ENCODE measurements at regions not wholly inside any gene's neighbourhood (a gene's known extent, or its start where the extent isn't known, plus 50 kb on each side); places are given as distances from the start of the nearest gene placed in this dataset.
"Not testable (repeated sequence)": the region's sequence is repeated elsewhere in the genome, so short reads cannot be mapped to it uniquely, and the experiment has no call there.

DNA sequence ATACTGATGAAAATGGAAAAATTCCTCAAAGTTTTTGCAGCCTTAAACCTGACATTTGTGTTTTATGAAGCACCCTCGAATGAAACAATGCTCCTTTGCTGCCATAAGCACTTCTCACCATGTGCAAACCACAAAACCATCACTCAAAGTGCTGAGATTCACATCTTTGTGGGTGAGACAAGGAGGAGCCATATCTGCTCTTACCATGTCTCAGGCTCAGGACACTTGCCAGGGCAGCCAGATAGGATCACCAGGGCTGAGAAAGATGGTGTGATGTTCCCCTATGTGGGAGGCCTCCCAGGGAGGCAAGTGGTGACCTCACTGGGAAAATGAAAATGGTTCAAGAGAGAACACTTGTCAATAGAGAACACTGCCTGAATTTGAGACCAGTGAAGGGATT lies 120.4 kb downstream of the CCDC34 start:
- no peak for DNase-seq (ENCODE audit: low read depth, low spot score)

DNA sequence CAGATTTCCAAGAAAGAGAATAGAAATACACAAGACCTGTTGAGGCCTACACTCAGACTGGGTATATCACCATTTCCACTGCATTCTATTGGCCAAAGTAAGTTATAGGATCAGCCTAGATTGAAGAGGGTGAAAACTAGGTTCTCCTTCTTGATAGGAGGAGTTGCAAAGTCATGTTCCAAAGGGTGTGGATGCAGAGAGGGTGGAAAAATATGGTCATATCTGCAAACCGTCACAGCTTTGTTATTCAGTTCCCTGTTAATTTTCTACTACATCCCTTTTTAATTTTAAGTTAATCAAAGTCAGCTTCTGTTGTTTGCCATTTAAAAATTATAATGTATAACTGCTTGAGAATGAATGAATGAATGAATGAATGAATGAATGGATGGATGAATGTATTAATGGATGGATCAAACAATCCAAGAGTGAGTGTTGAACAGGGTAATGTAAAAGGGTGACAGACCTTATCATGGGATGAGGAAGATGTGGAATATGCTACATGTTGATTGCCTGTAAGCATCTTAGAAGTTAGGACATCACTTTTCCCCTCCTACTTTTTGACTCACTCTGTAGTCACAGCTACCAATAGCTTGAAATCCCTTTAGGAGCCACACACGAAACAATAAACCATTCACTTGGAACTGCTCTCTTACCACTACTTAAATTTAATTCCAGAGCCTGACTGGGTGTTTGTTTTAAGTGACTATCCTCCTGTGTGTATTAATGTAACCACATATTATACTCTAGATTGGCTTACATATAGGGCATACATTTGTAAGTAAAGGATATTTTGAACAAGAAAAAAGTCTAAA lies 121.5 kb downstream of the CCDC34 start:
- DNase-seq (ENCODE audit: low read depth, low spot score): no peak

DNA sequence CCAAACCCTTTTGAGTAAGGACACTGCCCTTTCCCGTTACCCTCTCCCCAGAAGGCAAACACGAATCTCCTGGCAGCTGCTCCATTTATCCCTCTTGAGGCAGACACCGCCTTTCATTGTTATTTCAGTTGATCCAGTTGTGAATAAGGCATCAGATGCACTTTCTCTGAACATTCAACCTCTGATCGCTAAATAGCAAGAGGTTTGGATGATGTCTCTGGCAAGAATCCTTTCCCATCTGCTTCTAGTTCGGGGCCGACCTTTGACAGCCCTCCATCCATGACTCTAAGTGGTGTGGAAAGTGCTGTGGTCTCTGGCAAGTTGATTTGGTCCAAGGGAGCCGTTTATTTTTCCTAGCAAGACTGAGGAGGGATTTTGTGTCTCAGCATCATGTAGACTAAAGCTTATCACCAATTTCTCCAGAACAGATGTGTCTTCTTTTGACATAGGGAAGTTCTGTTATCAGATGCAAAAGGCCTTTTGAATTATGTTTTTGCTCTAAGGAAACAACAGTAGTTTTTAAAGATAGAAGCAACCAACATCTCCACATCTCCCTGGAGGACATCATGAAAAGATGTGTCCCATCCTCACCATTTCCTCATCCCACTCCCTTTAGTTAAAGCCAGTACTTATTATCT lies 123.6 kb downstream of the CCDC34 start:
- DNase-seq (ENCODE audit: low read depth, low spot score): no peak

DNA sequence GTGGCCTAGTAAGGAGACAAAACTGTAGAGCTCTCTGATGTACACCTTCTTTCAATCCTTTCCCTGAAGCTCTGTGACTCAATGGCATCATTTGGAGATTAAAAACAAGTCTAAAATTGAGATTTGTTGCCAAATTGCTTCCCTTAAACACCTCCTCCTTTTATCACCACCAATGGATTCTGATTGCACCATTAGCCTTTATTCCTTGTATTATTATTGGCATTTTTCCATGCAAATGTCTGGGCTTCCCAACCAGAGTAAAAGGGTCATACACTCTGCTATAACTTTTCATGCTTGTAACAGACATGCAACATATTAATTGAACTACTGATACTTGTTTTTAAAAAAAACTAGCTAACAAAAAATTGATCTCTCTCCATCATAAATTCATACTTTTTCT lies 124.2 kb downstream of the CCDC34 start:
- DNase-seq (ENCODE audit: low read depth, low spot score): no peak

DNA sequence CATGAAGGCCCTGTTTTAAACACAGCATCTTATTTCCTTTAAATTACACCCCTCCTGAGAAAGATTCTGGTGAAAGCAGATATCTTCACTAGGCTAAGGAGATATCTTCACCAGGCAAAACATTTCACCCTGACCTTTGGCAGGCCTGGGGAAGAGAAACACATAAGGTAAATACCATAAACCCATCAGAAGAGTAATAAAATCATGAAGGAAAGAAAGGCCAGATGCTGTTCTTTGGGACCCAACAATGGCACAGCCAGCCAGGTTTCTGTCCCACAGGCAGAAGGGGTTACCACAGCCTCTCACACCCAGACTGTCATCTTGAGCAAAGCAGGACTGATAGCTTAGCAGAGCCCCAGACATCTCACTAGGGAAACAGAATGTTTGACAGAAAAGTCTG lies 125.4 kb downstream of the CCDC34 start:
- DNase-seq (ENCODE audit: low read depth, low spot score): no peak

DNA sequence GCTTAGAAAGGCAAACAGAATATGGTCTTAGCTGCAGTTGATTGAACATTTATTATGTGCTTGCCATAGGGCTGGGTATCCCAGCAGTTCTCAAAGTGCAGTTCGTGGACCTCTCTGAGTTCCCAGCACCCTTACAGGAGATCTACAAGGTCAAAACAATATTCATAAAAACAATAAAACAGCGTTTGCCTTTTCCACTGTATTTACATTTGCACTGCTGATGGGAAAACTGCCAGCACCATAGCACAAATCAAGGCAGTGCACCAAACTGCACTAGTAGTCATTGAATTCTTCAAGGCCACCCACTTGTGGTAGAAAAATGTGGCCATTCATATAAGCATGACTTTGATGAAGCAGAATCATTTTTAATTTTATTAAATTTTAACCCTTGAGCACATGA lies 128.1 kb downstream of the CCDC34 start:
- no peak for DNase-seq (ENCODE audit: low read depth, low spot score)

DNA sequence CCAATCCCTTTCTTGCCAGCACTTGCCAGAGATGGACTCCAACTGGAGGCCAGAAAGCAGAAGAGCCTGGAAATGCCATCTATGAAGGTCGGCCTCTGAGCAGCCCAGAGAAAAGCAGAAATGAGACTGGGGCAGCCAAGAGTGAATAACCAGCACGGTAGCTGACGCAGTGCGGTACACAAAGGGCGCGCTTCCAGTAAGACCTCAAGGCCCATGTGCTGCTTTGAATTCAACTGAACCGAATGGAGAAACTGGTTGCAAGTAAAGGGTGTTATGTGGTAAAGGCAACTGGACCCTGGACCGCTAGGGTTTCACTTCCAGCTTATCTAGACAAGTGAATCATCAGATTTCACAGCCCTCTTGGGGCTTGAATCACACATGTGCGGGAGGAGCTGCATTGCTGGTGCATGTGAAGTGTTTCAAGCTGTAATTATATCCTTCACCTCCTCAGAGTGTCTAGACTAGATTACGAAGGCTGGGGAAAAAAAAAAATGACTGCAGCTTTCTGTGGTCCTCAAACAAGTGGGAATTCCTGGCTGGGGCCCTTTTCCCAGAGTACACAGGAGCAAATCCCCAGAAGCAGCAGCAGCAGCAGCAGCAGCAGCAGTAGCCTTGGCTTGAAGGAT lies 128.9 kb downstream of the CCDC34 start:
- no peak for DNase-seq (ENCODE audit: low read depth, low spot score)

DNA sequence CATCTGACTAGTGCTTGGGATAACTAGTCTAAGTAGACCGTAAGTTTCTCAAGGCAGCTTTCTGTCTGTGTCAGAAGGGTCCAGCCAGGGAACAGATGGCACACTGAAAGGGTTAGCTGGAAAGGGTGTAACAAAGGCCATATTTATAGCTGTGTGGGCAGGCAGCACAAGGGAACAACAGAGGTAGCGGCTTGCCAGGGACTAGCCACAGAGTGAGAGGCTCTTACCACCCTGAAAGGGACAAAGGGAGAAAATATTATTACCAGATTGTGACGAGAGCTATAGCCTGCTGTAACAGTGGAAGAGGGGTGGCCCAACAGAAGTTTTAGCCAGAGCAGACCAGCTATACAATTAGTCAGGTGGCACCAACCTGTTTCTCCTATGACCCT lies 129.4 kb downstream of the CCDC34 start:
- no peak for DNase-seq (ENCODE audit: low read depth, low spot score)

DNA sequence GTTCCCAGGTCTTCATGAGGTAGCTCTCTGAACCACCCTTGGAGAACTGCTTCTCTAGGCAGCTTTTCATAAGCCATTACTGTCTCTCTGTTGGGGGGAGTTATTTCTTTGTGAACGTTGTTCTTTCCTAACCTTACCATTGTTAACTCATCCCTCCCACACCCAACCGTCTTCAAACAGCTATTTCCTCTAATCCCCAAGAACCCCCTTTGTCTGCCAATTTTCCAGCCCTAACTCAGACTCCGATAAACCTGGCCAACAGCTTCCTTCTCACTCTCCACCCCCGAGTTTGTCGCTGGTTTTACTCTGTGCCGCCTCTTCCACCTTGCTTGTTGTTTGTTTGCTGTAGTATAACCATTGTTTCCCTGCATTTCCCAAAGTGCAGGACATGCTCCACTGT lies 131.5 kb downstream of the CCDC34 start:
- DNase-seq (ENCODE audit: low read depth, low spot score): no peak

DNA sequence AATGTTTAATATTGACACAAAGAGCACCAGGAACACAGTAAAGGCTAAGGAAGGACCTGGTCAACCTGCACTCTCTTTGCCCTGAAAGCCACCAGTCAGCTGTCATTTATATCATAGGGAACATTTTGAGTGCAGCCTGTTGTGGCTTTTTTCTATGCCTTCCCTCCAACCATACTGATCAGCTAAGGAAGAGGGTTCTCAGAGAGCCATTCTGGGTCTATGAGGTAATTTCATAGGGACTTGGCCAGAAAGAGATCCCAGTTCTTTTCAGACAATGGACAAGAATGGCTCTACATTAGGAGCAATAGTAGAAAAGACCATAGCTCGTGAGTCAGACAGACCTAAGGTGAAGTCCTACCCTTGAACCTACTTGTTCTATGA lies 132.8 kb downstream of the CCDC34 start:
- no peak for DNase-seq (ENCODE audit: low read depth, low spot score)

DNA sequence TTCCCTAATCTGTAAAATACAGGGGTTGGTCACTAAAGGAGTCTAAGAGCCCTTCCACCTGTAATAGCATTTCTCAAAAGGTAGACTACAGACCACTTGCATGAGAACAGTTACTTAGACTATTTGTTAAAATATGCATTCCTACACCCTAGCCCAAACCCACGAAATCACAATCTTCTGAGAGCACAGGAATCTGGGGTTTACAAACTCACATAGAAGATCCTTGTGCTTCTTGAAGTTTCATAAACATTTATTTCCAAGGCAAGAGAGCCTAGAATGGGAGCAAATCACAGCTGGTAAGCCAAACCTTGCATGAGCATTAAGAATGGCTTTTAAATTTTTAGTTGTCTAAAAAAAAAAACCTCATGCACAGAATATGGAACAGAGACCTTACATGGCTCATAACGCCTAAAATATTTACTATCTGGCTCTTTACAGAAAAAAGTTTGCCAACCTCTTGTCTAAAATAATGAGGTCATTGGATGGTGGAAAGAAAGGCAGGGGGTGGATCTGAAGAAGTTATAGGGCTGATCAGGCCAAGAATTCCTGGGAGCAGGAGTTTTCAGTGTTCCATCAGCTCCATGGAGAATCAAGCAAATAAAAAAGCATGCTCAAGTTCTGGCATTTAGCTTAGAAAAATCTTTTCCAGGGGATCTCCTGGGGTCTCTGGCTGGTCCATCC lies 133.4 kb downstream of the CCDC34 start:
- no peak for DNase-seq (ENCODE audit: low read depth, low spot score)

DNA sequence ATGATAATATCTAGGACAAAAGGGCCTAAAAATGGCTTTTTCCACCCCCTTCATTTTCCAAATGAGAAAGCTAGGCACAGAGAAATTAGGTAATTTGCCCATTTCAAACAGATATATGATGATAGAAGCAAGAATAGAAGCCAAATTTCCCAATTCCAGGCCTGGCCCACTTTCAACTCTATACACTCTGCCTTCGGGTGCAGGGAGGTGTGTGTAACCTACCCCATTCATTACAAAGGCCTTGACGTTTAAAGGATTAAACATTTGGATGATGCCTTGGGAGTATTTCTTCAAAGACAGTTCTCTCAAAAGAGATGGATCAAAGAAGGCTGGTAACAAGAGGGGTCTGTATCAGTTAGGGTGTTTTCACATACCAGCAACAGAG lies 134.1 kb downstream of the CCDC34 start:
- no peak for DNase-seq (ENCODE audit: low read depth, low spot score)

DNA sequence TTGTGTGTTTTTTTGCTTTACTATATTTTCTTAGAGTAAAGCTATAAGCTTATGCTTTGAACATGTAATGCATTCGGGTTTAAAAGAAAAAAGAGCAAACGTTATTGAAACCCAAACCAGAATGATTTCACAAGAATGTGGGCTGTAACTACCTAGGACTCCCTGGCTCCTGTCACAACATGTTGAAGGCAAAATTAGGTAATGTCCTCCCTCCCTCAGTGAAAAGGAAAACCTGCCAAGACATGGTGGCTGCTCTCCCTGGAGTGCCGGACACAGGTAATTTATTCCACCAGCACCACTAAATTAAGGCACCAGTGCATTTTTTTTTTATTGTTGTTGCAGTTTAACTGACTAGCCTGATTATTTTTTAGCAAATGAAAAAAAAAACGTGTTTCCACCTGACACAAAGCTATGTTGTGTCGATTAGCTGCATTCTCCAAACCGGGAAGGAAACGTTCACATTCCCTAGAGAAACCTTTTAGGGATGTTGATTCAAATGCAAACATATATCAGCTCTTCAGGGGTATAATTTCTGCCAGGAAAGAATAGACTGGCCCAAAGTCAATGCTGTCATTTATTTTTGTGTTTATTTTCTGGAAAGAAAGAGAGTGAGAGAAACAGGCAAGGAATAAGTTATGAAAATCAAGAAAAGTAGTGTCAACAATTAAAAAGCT lies 134.6 kb downstream of the CCDC34 start:
- DNase-seq (ENCODE audit: low read depth, low spot score): no peak

DNA sequence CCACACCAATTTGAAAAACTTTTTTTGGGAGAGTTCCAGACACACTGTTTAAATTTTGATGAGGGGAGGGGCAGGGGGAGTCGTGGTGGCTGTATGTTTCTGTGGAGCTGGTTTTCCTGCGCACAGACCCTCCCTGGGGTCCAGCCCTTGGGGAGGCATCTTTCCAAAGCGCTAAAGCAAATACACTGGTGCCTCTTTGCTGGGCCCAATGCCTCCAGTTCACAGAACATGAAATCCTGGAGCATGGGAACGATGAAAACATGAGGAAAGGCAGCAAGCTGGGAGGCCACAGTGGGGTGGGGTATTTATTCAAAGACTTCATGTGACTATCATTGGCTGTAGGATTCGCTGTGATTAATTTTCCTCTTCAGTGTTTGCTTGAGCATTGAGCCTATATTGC lies 135.3 kb downstream of the CCDC34 start:
- no peak for DNase-seq (ENCODE audit: low read depth, low spot score)

DNA sequence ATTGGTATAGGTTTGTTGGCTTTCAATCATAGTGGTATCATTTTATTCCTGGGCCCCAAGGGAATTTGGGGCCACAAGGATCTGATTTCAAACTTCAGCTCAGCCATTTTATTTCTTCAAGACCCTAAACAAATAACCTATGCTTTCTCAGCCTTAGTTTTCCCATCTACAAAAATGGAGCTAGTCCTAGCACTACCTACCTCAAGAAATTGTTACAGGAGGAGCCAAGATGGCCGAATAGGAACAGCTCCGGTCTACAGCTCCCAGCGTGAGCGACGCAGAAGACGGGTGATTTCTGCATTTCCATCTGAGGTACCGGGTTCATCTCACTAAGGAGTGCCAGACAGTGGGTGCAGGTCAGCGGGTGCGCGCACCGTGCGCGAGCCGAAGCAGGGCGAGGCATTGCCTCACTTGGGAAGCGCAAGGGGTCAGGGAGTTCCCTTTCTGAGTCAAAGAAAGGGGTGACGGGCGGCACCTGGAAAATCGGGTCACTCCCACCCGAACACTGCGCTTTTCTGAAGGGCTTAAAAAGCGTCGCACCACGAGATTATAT lies 143.5 kb downstream of the CCDC34 start:
- DNase-seq (ENCODE audit: low read depth, low spot score): not testable (repeated sequence)

DNA sequence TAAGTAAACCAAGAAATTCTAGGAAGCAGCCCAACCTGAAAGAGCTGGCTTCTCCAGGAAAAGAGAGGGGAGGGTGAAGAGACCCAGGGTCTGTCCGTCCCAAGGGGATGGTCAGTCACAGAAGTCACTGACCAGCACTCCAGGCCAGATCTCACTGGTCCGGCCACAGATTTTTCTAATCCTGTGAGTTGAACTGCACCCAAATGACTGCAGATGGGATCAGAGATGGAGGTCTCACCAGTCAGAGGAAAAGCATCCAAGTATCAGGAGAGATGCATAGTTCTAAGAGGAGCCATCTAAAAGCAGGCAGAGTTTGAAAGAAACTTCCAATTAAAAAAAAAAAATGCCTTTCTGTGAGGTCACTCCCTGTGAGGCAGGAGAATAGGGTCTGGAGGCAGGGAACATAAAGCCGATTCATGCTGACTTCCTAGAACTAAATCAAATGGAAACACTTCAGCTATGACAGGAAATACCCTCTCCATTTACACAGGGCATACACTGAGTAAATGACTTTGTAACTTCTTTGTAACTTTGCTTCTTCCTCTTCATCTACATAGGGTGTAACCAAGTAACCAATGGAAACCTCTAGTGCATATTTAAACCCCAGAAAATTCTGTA lies 144.5 kb downstream of the CCDC34 start:
- no peak for DNase-seq (ENCODE audit: low read depth, low spot score)

DNA sequence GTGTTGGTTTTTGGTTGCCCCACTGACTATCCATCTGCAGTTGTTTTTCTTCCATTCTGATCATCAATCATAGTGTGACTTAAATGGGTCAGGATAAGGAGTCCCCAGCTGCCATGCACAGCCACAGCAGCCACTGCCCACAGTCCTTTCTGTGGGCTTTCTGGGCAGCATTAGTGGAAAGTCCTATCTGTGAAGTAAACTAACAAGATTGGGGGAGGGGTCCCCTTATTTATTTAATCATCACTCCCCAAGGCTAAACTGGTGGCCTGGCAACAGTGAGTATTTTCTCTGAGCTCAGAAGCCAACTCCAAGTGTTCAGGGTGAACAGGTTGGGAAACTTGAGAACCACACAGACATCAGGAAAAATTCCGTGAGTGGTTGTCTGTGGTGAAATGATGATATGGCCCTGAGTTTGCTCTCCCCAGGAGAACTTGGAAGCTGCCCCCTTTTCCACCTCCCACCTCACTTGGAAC lies 145.0 kb downstream of the CCDC34 start:
- DNase-seq (ENCODE audit: low read depth, low spot score): no peak

DNA sequence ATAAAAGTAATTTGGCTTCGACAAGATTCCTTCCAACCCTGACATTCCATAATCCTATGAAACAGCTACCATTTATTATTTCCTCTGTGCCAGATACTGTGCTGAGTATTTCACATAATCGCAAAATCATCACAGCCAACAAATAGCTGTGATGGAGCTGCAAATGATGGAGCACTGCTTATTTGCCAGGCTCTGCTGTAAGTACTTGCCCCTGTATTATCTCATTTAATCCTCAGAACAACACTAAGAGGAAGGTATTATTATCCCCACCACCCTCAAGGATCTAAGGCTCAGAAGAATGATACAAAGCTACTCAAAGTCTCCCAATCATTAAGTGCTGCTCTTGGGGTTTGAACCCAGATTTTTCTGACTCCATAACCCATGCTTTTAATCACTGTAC lies 145.5 kb downstream of the CCDC34 start:
- no peak for DNase-seq (ENCODE audit: low read depth, low spot score)

DNA sequence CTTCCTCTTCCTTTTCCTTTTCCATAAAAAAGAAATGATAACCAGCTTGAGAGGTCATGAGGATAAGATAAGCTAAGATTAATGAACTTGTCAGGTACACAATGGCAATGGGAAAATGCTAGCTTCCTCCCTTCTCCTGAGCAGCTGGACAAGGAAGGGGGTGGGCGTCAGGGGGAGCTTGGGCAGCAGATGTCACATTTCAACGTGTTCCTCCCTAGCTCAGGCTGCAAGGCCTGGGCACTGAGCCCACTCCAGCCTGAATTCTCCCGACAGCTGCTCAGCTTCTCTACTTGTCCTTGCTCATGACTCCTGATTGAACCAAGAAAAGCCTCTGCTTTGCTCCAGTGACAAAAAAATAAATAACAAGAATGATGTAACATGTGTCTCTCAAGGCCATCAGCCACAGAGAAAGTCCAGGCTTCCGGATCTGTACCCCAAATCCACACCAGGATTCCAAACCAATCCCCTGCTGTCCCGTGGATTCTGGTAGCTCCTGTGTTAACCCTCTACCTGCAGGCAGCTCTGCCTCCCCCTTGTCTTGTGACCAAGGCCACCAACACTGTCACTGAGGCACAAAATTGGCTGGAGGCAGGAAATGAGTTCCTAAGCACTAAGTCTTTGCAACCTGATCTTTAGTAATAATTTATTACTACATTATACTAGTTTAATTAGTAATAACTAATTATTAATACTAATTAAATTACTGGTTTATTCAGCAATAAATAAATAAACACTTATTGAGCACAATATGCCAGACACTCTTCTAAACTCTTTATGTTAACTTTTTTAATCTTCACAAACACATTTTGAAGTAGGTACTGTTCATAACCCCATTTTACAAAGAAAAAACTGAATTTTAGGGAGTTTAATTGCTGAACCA lies 146.5 kb downstream of the CCDC34 start:
- DNase-seq (ENCODE audit: low read depth, low spot score): no peak
